Stimulated activated CD4-positive, alpha-beta T cell treated with anti-CD3 and anti-CD28 coated beads, Interleukin-4, amount 100 ng/mL, for 24 hours (primary cell): ENCODE measurements at regions not wholly inside any gene's neighbourhood (a gene's known extent, or its start where the extent isn't known, plus 50 kb on each side); places are given as distances from the start of the nearest gene placed in this dataset.

Source experiments
- DNase-seq: peaks from one replicate; pipeline ENCODE4 v3.0.0-alpha.2; 2020

DNA sequence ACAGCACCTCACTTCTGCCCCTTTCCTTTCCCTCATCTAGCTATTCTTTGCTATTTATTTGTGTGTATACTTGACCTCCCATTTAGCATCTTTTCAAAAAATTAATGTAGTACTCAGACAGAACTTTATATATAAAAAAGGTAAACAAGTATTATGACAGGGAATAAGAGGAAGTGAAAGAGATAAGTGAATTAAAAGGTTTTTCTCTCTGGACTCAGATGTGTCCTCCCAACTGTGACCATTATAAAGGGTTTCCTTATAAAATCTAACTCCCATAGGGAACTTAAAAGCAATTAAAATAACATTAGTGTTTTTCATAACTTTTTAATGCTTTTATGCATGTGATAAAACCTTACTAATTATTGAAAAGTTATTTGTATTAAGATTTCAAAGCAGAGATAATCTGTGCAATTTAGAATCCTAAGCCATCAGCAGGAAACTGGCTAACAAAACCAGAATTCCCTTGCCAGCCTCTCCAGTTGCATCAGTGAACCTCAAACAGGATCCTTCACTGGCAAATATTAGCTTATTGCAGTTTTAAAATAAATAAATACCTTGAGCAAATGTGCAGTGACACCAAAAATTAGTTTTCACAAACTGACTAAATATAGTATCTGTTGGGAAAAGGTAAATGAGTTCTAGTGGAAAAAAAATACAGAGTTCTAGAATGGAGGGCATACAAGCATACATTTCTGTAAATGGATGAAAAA, 930.7 kb downstream of the BCL11A start:
- no peak for DNase-seq

DNA sequence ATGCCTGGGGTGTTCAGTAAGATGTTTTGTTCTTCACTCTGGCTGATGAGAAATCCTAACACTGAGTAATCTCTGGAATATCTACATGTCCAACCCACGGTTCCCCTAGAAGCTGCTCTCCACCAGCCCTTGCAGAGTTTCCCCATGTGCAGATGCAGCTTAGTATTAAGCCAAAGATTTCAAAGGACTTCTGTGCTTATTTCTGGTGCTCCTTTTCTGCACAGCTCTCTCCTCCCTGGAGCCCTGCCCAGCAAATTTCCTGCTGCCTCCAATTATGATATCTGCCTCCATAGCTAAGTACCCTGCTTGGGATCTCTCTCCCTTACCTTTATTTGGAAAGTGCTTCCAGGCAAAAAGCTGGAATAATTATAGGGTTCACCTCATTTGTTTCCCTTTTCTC, 949.3 kb downstream of the BCL11A start:
- no peak for DNase-seq

DNA sequence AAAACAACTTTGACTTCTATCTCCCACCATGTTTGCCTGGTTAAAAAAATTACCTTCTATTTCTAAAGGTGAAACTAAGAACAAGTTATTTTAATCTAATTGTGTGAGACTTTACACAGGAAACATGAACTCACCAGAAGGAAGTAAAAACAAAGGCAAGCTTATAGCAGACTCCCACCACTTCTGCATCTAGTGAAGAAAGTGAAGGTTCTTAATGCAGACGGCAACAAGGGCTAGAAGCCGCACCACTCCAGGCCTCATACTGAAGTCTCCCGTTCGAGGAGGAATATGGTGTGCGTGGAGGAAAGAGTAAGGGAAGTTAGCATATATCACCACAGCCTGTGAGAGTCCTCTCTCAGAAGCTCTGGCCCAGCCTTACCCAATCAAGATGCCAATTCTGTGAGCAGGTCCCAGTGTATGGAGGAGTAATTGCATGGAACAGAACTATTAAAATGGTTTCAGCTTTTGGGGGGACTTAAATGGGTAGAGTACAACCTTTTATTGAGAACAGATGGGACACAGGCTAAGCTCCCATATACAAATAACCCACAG, 958.7 kb downstream of the BCL11A start:
- DNase-seq, result no peak

DNA sequence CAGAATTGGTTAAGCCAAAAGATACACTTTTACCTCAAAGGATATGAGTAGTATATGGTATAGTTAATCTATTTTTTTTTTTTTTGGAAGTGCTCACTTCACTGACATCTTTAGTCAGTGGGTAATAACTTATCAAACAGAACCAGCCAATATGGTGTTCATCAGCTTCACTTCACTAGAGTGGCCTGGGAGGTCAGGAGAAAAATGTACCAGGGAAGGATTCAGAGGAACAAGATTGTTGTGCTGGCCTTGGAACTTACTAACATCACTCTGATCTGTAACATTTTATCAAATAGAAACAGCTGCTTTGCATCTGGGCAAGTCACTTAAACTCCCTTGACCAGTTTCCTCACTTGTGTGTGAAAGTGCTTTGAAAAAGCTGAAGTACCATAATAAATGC, 962.7 kb downstream of the BCL11A start:
- DNase-seq, result no peak

DNA sequence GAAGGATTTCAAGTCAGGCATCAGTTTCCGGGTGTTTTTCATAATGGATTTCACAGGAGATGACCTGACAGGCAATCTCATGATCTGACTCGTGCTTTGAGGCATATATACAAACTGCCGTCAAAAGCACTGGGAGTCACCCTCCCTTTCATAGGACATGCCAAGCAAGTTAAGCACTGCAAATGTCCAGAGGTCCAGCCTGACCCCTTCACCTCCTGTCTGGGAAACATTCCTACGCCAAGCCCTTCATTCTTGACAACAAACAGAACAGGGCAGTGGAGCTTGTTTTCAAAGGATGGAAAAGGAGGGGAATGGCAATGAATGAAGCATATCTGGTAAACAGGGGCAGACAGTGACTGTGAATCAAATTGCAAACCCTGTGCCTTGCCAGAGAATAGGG, 963.6 kb downstream of the BCL11A start:
- no peak for DNase-seq

DNA sequence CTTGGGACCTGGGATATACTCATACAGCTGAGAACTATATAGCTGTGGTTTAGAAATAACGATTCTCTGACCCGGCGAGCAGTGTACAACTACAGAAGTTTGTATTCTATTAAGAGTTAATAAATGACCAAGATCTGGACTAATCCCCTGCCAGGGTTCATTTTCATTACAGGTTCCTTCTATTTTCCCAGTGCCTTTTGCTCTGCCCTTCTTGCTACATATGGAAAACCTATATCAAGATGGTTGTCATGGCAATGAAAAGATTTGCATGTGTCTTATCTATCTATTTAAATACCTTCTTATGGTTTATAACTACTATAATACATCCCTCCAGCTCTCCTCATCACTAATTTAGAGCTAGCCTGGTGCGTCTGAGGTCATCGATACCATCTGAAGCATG, 965.2 kb downstream of the BCL11A start:
- no peak for DNase-seq

DNA sequence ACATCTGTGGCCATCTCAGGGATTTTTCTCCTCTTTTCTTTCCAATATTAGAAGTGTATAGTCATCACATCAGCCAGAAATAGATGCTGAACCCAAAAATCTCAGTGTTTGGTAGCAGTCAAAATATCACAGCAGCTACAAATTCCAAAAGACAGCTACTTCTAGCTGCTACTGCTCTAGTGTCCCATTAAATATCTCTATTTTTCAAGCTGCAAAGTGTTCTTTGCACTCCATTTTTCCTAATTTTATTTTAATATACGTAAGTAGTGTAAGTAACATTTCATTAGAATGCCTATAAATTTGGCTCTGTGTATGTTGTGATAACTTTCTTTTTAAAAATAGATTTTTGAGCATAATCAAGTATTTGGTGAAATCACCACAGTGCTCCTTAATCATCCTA, 967.3 kb downstream of the BCL11A start:
- DNase-seq, result no peak

DNA sequence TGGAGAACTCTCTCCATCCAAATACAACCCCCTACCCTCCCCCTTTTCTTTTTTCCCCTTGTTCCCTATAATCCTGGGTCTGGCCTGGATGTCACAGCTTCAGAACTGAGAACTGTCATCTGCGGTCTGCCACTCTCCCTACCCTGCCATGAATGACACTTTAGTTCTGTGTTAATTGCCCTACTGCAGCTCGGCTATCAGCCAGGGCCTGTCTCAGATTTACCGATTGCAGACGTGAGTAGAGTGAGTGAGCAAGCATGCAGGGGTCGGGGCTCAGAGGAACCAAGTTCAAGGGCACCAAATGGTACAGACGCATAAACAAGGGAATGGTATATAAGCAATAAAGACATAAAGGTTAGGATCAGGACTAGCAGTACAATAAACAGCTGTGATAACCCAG, 967.8 kb downstream of the BCL11A start:
- DNase-seq, result no peak

DNA sequence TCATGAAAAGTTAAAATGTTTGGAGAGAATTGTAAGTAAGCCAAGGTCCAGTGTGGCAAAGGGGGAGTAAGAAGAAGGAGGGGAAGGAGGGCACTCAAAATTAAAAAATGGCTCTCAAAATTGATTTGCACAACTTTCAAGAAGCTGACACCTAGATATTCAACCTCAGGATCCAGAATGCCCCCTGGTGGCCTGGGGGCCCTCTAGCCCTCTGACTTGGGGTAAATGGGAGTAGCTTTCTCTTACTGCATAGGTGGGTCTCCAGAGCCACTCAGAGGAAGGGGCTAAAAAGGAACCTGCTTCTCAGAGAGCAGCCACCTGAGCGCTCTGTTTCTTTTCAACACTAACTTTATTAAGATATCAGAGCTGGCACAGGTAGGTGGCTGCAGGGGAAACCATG, 968.5 kb downstream of the BCL11A start:
- DNase-seq, result no peak

DNA sequence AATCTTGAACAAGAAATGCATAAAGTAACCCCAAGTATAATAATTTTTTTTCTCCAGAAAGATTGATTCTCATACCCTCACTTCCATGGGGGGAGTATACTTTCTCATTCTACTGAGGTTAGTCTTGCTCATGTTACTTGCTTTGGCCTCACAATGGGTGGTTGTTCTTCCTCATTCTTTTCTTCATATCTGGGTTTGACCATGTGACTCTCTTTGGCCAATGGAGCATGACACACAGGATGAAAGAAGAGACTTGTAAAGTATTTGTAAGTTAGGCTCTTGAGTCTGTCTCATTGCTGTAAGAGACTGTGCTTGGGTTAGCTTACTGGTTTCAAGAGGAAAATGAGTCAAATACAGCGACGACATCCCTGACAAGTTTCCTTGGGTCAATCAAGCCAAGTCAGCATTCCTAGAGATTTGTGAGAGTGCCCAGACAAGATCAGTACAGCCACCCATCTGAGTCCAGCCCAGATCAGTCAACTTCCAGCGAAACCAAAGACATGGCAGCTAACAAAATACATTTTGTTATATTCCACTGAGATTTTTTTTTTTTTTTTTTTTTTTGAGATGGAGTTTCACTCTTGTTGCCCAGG, 970.2 kb downstream of the BCL11A start:
- DNase-seq, result no peak

DNA sequence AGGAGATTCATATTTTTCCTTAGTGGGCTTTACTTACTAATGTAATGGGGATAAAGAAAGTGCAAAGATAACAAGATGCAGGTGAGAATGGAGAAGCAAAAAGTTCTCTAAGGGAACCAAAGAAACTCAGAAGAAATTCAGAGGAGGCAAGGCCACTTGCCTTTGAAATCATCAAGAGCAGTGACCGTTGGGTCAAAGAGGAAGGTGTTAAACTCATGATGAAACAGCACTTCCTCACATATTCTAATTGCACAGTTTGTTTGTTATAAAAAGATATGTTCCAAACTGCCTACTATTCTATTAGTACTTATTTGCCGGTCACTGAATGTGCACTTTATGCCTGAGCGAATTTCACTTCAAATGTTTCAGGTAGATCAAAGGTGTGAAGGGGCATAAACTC, 975.1 kb downstream of the BCL11A start:
- DNase-seq, result no peak

DNA sequence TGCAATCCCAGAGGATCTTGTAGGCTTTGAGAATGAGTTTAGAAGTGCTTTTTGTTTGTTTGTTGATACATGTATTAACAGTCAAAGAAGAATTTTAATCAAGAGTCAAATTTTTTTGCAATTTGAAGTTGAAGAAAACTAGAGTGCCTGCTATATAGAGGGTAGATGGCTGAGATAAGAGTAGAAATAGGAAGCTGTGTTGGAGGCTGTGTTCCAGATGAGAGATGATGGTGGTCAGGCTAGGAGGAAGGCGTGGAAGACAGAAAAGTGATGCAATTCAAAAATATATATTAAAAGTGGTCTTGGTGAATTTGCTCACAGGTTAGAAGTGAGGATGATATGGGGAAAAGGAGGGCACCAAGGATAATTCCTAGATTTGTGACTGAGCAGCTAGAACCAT, 978.3 kb downstream of the BCL11A start:
- no peak for DNase-seq

DNA sequence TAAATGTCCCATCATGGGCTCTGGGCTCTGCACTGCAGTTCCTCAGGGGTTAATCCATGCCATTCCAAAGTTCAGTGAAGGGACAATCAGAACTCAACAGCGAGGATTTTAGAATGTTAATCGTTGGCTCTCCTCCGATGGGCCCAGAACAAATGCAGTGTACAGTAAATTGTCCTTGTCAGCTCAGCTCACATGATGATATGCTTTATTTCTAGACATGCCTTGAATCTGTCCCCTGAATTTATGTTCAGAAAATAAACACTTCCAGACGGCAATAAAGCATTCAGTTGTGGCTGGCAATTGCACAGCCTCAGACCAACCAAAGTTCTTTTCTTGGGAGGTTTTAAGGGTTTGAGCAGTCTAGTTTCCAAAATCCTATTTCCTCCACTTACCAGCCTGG, 981.2 kb downstream of the BCL11A start:
- no peak for DNase-seq

DNA sequence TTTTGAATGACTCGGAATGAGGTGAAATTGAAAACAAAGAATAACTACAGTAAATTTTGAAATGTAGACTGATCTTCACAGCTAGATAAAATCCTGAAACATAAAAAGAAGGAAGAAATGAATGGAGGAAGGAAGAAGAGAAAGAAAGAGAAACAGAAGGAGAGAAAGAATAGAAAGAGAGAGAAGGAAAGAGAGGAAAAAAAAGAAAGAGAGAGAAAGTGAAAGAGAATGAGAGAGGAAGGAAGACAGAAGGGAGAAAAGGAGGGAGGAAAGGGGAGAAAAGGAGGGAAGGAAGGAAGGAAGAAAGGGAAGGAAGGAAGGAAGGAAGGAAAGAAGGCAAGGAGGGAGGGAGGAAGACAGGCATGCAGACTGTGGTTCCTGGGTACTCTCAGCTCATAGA, 982.6 kb downstream of the BCL11A start:
- no peak for DNase-seq

DNA sequence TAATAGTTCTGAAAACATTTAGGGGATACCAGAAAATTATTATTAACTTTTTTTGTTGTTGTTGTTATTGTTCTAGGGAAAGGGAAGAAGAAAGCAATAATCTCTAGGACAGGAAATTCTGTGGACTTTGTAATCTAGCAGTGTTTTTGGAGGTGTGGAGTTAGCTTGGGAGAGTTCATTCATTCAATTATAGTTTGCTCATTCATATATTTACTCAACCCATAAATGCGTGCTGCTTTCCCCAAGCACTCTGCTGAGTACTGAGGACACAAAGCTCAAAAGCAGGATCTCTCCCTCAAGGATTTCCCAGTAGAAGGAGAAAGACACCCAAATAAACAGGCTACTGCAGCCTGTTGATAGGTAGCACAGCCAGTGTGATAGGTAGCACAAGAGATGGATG, 984.3 kb downstream of the BCL11A start:
- no peak for DNase-seq

DNA sequence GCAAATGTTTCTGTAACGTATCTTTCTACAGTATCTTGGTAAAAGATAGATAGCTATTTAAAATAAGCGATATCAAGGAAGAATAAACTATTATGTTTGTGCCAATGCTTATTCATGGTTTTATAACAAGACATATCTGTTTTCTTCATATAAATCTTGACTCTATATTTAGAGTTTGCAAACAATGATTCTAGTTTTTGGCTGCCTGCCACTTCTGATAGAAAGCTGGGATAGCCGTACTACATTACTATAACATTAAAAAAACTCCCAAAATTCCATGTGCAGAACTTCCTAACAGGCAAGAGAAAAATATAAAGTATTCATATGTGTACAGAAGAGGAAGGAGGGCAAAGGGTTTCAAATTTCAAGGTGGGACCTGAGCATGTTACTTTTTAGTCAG, 985.0 kb downstream of the BCL11A start:
- no peak for DNase-seq

DNA sequence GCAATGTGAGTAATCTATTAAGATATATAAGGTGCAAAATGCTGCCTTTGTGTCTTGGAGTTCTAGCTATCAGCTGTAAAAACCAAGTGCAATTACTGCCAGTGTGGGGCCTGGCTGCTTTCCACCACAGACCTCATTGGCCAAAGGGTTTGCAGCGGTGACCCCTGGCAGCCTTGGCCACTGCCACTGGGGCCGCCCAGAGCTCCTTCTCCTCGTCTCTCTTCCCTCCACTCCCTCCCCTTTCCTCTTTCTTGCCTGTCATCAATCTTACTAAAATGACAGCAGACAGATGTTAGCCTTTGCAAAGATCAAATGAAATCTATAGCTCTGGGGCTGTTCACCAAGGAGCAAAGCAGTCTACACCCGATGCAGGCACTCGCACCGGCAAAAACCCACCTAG, 986.3 kb downstream of the BCL11A start:
- DNase-seq, result no peak

DNA sequence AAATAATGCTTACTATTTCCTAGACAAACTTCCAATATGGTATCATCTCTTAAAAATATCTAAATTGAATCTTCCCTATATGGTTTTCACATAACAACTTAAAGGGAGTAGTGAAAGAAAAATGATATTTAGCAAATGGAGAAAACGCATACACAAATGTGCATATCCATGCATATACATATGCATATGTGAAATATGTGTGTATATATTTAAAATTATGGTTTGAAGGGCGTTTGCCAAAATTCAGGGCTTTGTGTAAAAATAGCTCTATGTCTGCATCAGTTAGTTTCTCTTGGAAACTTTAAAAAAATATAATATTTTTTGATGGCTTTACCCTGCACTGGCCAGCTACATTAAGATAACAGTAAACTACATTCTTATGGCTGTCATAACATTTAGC, 986.7 kb downstream of the BCL11A start:
- DNase-seq, result no peak

DNA sequence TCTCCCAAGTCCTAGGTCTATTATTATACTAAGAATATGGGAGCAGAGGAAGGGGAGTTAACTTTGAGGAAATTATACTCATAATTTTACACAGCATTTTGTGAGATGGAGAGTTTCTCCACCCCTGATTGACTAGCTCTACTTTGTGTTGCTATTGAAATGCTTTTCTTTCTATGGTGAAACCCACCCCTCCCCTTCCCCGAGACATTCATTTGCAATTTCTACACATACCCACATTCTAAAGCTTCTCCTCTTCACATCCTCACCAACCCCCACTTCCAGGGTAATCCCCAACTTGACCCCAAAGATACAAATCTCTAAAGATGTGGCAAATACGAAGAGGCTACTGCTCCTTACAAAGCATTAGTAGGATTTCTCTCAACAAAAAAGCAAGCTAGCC, 992.2 kb downstream of the BCL11A start:
- DNase-seq, result no peak

DNA sequence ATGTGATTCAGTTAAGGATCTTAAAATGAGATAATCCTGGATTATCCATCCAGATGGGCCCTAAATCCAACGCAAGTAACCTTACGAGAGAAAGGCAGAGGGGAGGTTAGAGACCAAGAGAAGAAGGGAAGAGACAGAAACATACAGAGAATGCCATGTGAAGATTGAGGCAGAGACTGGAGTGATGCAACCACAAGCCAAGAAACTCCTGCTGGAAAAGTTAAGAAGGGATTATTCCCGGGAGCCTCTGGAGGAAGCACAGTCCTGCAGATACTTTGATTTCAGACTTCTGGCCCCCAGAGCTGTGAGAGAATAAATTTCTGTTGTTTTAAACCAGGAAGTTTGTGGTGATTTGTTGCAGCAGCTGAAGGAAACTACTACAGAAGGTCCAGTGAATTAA, 992.7 kb downstream of the BCL11A start:
- DNase-seq, result no peak

DNA sequence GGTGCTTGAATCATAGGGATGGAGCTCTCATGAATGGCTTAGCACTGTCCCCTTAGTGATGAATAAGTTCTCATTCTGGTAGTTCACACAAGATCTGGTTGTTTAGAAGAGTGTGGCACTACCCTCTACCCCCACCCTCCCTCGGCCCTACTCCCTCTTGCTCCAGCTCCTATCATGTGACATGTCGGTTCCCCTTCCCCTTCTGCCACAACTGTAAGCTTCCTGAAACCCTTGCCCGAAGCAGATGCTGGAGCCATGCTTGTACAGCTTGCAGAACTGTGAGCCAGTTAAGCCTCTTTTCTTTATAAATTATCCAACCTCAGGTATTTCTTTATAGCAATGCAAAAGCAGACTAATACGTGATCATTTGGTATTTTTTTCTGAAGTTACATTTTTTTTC, 1012.6 kb downstream of the BCL11A start:
- DNase-seq, result no peak

DNA sequence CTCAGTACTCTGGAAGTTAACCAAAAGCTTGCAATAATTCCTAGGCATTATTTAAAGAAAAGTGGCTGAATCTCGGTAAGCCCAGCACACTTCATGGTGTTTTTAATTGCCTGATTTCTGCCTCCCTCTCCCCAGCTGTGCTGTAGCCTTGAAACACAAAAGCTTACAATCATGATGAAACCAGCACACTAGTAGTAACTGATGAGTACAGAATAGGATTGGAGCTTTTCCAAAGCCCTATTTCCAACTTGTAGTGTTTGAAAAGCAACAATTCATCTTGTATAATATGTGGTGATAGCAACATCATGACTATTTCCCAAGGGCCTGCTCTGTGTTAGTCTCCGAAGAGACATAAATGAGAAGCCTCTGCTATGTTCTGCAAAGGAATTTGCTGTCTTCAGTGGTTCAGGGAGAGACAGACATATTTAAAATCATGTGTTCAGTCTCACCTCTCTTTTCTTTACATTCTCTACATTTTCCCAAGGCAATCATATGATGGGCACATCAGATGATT, 1015.0 kb downstream of the BCL11A start:
- DNase-seq, result no peak

DNA sequence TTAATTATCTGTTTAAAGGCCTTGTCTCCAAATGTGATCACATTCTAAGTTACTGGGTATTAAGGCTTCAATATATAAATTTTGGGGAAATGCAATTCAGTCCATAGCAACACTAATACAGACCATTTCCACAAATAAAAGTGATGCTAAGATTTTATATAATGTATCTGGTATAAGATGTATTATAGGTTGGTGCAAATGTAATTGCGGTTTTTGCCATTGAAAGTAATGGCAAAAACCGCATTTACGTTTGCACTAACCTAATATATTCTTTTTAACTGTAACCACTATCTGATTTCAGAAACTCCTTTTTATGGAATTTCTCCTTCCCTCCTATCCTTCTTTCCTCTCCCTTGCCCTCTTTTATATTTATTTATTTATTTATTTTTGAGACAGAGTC, 1020.6 kb downstream of the BCL11A start:
- no peak for DNase-seq

DNA sequence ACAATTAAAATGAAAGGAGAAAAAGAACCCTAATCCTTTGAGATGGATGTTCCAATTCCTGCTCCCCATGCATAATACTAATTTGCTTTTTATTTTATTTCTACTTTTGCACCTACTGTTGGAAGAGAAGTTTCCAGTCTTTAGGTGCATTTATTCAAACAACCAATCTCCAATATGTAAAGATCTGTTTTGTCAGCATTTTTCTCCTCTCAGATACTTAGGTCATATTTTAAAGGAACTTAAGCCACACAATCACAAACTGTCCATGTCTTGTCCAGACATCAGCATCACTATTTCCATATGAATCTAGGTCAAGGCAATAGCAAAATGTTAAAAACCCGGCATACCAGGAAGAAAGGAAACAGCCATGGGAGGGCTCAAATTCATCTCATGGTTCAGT, 1023.2 kb downstream of the BCL11A start:
- DNase-seq, result no peak

DNA sequence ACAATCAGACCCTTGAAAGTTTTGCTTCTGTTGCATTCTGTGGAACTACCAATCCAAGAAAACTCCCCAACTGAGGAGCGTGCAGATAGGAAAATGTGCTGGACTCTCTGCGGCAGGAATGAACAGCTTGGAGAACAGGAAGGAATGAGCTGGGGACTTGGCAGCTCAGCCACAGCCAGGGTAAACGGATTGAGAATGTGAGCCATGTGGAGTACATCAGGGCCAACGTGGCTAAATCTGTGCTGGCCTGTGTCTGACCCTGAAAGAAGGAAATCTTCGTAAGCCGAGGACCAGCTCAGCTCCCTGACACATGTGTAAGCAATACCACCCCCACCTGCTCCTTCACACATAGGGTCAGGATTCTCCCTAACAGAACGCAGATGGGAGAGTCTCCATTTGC, 1023.7 kb downstream of the BCL11A start:
- no peak for DNase-seq
